HG03520 (cell line): ENCODE measurements at regions not wholly inside any gene's neighbourhood (a gene's known extent, or its start where the extent isn't known, plus 50 kb on each side); places are given as distances from the start of the nearest gene placed in this dataset.
"Not testable (repeated sequence)": the region's sequence is repeated elsewhere in the genome, so short reads cannot be mapped to it uniquely, and the experiment has no call there.

ENCODE experiments used
- ATAC-seq: cut with Tn5 transposase; IDR thresholded peaks from one replicate; pipeline ENCODE4 v1.9.1; 2021; ENCODE audit warnings: mild to moderate bottlenecking, moderate library complexity; ENCODE audit not compliant: unreplicated experiment

- not testable (repeated sequence) for ATAC-seq
These were observed 89.8 kb downstream of the DNAAF6 start for GRCh38 chrX:107296184-107296583.

DNA sequence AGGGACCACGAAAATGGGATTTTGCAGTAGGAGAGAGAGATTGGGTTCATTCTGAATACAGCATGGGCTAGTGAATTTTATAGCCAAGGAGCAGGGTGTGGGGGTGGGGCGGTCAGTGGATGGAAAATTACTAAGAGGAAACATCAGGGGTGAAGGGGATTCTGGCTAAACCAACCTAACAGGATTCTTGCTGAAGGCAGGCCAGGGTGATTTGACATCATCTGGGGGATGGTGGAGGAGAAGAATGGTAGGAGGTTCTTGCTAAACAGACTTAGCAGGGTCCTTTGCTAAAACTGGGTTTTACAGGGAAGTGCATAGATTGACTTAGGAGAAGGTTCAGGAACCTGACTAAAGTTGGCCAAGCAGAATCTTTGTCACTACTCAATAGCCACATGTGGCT, 91.9 kb downstream of the DNAAF6 start:
- no peak for ATAC-seq

GRCh38 chrX:107301253-107301652, 94.8 kb downstream of the DNAAF6 start:
- ATAC-seq: no peak

- ATAC-seq: no peak
These were observed 97.7 kb downstream of the DNAAF6 start for GRCh38 chrX:107304141-107304540.

GRCh38 chrX:107323786-107324492, 117.5 kb downstream of the DNAAF6 start:
- ATAC-seq: no peak

DNA sequence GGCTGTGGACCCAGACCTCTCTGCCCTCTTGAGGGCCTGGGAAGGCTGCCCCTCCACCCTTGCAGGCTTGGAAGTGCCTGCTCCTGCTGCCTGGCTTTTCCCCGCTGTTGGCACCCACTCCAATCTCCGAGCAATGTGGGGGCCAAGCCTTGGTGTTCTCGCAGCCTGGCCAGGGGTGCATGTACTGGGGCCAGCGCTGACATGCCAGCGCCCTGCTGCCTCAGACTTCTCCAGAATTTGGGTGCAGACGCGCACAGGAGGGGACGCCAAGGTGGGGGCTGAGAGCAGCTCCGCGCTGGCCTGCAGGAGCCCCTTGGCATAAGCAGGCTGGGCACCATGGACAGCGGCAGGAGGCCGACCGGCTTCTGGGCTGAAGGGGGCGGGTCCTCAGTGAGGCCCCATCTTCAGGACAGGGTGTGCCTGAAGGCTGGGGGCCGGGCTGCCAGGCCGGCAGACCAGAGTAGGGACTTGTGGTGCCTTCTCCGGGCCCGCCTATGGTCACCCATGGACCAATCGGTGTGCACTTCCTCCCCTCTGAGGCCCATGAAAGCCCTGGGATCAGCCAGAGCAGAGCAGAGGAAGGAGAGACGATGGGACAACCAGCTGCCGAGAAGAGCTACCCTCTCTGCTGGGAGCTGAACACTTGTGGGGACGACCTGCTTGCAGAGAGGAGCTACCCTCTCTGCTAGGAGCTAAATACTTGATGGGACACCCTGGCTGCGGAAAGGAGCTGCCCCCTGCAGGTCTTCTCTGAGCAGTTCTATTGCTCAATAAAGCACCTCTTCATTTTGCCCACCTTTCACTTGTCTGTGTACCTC, 118.3 kb downstream of the DNAAF6 start:
- ATAC-seq: no peak

GRCh38 chrX:107325467-107325866, 119.1 kb downstream of the DNAAF6 start:
- no peak for ATAC-seq

GRCh38 chrX:107348051-107348450, 101.4 kb upstream of the FRMPD3 start:
- ATAC-seq: no peak

DNA sequence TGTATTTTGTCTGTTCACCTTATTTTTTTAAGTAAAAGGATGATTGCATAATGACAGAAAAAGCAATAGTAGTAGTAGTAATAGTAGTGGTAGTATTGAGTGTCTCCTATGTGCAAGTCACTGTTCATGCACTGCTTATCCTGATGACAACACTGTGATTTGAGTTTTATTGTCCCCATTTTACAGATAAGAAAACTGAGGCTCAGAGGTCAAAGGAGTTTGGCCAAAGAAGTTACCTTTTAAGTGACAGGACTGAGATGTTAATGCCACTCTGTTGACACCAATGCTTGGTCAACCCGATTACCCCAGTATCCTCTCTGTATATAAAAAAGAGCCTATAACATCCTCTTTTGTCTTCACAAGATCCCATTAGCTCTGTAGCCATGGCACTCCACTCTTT, 100.5 kb upstream of the FRMPD3 start:
- ATAC-seq: no peak

- ATAC-seq: no peak
These were observed 93.9 kb upstream of the FRMPD3 start for GRCh38 chrX:107355533-107355932.

DNA sequence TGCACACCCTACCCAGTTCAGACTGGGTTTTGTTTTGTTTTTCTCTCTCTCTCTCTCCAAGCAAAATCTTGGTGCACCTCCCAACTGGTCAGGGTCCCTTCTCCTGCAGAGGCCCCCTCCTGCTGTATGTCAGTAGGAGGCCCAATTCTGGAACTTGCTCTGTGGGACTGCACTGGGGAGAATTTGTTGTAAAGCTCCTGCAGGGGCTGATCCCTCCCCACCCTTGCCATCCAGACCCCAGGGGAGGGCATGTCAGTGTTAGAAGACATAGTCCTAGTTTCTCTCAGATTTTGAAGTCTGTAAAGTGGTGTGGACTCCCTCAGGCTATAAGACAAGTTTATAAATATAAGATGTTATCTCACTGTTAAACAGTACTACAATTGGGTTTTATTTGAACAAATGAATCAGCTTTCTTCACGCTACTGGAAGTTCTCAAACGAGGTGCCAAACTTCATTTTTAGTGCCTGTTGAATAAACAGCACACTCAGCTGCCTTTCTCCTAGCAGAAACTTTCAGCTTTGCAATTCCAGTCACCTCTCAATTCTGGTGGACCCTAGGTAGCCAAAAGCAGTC, 88.6 kb upstream of the FRMPD3 start:
- ATAC-seq: no peak

GRCh38 chrX:107370185-107370584, 79.3 kb upstream of the FRMPD3 start:
- ATAC-seq: not testable (repeated sequence)

DNA sequence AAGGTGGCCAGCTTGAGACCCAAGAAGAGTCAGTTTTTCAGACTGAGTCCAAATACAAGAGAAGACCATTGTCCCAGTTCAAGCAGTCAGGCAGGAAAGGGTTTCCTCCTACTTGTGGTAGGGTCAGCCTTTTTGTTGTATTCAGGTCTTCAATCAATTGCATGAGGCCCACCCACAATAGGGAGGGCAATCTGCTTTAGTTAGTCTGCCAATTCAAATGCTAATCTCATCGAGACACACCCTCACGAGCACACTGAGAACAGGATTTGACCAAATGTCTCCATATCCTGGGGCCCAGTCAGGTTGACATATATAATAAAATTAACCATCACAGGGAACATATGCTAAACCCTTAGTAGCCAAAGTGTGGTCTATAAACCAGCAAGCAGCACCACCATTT, 75.3 kb upstream of the FRMPD3 start:
- ATAC-seq: no peak

- ATAC-seq: no peak
These were observed 74.6 kb upstream of the FRMPD3 start for GRCh38 chrX:107374831-107375230.

- ATAC-seq: not testable (repeated sequence)
These were observed 73.3 kb upstream of the FRMPD3 start for GRCh38 chrX:107376186-107376585.

- no peak for ATAC-seq
These were observed 64.9 kb upstream of the FRMPD3 start for GRCh38 chrX:107384397-107385105.

GRCh38 chrX:107389726-107390125, 59.7 kb upstream of the FRMPD3 start:
- no peak for ATAC-seq

- not testable (repeated sequence) for ATAC-seq
These were observed 55.8 kb upstream of the FRMPD3 start for GRCh38 chrX:107393656-107394055.

DNA sequence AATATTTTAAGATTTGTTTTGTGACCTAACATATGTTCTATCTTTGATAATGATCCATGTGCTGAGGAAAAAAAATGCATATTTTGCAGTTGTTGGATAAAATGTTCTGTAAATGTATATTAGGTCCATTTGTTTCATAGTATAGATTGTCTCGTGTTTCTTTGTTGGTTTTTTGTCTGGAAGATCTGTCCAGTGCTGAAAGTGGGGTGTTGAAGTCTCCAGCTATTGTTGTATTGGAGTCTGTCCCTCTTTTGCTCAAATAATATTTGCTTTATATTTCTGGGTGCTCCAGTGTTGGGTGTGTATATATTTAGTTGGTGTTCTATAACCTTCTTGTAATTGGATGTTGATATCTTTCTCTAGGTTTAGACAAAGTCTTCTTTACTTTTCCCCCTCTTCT, 53.2 kb upstream of the FRMPD3 start:
- ATAC-seq: no peak

- ATAC-seq: no peak
These were observed 52.7 kb upstream of the FRMPD3 start for GRCh38 chrX:107396783-107397182.

DNA sequence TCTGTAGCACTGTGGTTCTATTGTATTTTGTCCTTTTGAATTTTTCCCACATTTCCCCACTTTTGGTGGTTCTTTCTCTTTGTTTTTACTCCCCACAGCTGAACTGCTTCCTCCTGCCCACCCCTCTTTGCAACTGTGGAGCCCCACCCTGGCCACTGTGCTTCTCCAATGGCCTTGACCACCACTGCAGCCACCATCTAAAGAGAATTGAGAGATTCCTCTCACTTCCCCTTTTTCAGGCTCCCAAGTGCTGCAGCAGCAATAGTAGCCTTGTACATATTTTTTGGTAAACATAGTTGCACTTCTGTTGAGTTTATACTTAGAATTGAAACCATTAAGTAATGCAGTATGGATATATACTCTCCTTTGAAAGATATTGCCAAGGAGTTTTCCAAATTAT, 51.3 kb upstream of the FRMPD3 start:
- peak; percentile 90 for ATAC-seq
